ENCODE measurements at regions not wholly inside any gene's neighbourhood (a gene's known extent, or its start where the extent isn't known, plus 50 kb on each side); places are given as distances from the start of the nearest gene placed in this dataset.

GRCh38 chr4:132245319-132245718 is 903.8 kb upstream of the PCDH10 start:
- Histone ChIP-seq H3K27ac (ENCODE audit: low read length) (no peak overlapping the region), H3K9me3 (ENCODE audit: low read length) (peaks cover 3% of the 10 kb centered on the region), H2AFZ (ENCODE audit: low read depth, low read length) (no peak overlapping the region), H3K36me3 (ENCODE audit: insufficient read depth, low read length) (no peaks in the 10 kb centered on the region), H3K4me3 (ENCODE audit: low read length) (no peak overlapping the region), H3K9ac (ENCODE audit: low read length) (no peak overlapping the region), H3K79me2 (replicated peaks; ENCODE audit: insufficient read depth, low read length) (no peaks in the 10 kb centered on the region), H4K20me1 (ENCODE audit: insufficient read depth) (no peaks in the 10 kb centered on the region), H3K27me3 (ENCODE audit: insufficient read depth, low read depth, low read length) (no peaks in the 10 kb centered on the region), H3K9me2 (ENCODE audit: insufficient read depth, low read length) (no peaks in the 10 kb centered on the region), H3F3A (ENCODE audit: insufficient read depth, low read length, poor library complexity, severe bottlenecking) (no peaks in the 10 kb centered on the region), H3K4me2 (ENCODE audit: low read length) (no peak overlapping the region)
- TF ChIP-seq EP300 (conservative IDR thresholded peaks at IDR 0.05; ENCODE audit: poor library complexity, severe bottlenecking) = no peak
- no peak for TF ChIP-seq TAF1 (IDR thresholded peaks at IDR 0.05; ENCODE audit: low read depth)
- no peak for TF ChIP-seq SMC3 (conservative IDR thresholded peaks at IDR 0.05; ENCODE audit: poor library complexity)
- no peak for TF ChIP-seq EZH2 (IDR thresholded peaks at IDR 0.05; ENCODE audit: borderline replicate concordance, insufficient read depth, low read length, poor library complexity, severe bottlenecking)
- TF ChIP-seq REST (IDR thresholded peaks at IDR 0.05; ENCODE audit: borderline replicate concordance) = no peak
- TF ChIP-seq CTCF (IDR thresholded peaks at IDR 0.05; ENCODE audit: poor library complexity, severe bottlenecking) = no peak
- no peak for TF ChIP-seq POLR2AphosphoS5 (IDR thresholded peaks at IDR 0.05)
- TF ChIP-seq MXI1 (conservative IDR thresholded peaks at IDR 0.05; ENCODE audit: poor library complexity, severe bottlenecking) = no peak
- TF ChIP-seq RAD21 (conservative IDR thresholded peaks at IDR 0.05) = no peak

GRCh38 chr4:132264176-132264575 is 884.9 kb upstream of the PCDH10 start:
- H3K27me3 ChIP-seq (ENCODE audit: insufficient read depth, low read depth, low read length) = no peaks in the 10 kb centered on the region
- no peak overlapping the region for H3K27ac ChIP-seq (ENCODE audit: low read length)
- no peaks in the 10 kb centered on the region for H3K36me3 ChIP-seq (ENCODE audit: insufficient read depth, low read length)

More at GRCh38 chr4:132264176-132264575, 884.9 kb upstream of the PCDH10 start:
- H3K79me2 ChIP-seq (replicated peaks; ENCODE audit: insufficient read depth, low read length) = no peaks in the 10 kb centered on the region
- H3K4me2 ChIP-seq (ENCODE audit: low read length) = no peak overlapping the region
- no peak overlapping the region for H2AFZ ChIP-seq (ENCODE audit: low read depth, low read length)
- TF ChIP-seq MXI1 (conservative IDR thresholded peaks at IDR 0.05; ENCODE audit: poor library complexity, severe bottlenecking) (no peak), REST (IDR thresholded peaks at IDR 0.05; ENCODE audit: borderline replicate concordance) (no peak), SMC3 (conservative IDR thresholded peaks at IDR 0.05; ENCODE audit: poor library complexity) (no peak), RAD21 (conservative IDR thresholded peaks at IDR 0.05) (no peak), CTCF (IDR thresholded peaks at IDR 0.05; ENCODE audit: poor library complexity, severe bottlenecking) (no peak), POLR2AphosphoS5 (IDR thresholded peaks at IDR 0.05) (no peak), EZH2 (IDR thresholded peaks at IDR 0.05; ENCODE audit: borderline replicate concordance, insufficient read depth, low read length, poor library complexity, severe bottlenecking) (no peak)
- H3K9ac ChIP-seq (ENCODE audit: low read length) = no peak overlapping the region
- no peaks in the 10 kb centered on the region for H3F3A ChIP-seq (ENCODE audit: insufficient read depth, low read length, poor library complexity, severe bottlenecking)
- H3K9me2 ChIP-seq (ENCODE audit: insufficient read depth, low read length) = no peaks in the 10 kb centered on the region
- no peaks in the 10 kb centered on the region for H4K20me1 ChIP-seq (ENCODE audit: insufficient read depth)
- no peaks in the 10 kb centered on the region for H3K9me3 ChIP-seq (ENCODE audit: low read length)
- H3K4me3 ChIP-seq (ENCODE audit: low read length) = no peak overlapping the region
